ENCODE measurements at regions not wholly inside any gene's neighbourhood (a gene's known extent, or its start where the extent isn't known, plus 50 kb on each side); places are given as distances from the start of the nearest gene placed in this dataset.

- TF ChIP-seq POLR2A (IDR thresholded peaks at IDR 0.05) (no peak), CTCF (IDR thresholded peaks at IDR 0.05) (no peak)
Measured at GRCh38 chr20:59537991-59538390, 66.3 kb upstream of the PHACTR3 start.
